ENCODE measurements at regions not wholly inside any gene's neighbourhood (a gene's known extent, or its start where the extent isn't known, plus 50 kb on each side); places are given as distances from the start of the nearest gene placed in this dataset.

- no peak overlapping the region for H3K27ac ChIP-seq (ENCODE audit: low read length)
- TF ChIP-seq RAD21 (conservative IDR thresholded peaks at IDR 0.05): no peak
- no peak for TF ChIP-seq EZH2 (IDR thresholded peaks at IDR 0.05; ENCODE audit: borderline replicate concordance, insufficient read depth, low read length, poor library complexity, severe bottlenecking)
- no peak for TF ChIP-seq EP300 (conservative IDR thresholded peaks at IDR 0.05; ENCODE audit: poor library complexity, severe bottlenecking)
- no peak for TF ChIP-seq SMC3 (conservative IDR thresholded peaks at IDR 0.05; ENCODE audit: poor library complexity)
- no peak for TF ChIP-seq CTCF (IDR thresholded peaks at IDR 0.05; ENCODE audit: poor library complexity, severe bottlenecking)
- TF ChIP-seq TAF1 (IDR thresholded peaks at IDR 0.05; ENCODE audit: low read depth): no peak
- TF ChIP-seq REST (IDR thresholded peaks at IDR 0.05; ENCODE audit: borderline replicate concordance): no peak
- TF ChIP-seq POLR2AphosphoS5 (IDR thresholded peaks at IDR 0.05): no peak
- no peak for TF ChIP-seq MXI1 (conservative IDR thresholded peaks at IDR 0.05; ENCODE audit: poor library complexity, severe bottlenecking)
- no peaks in the 10 kb centered on the region for H3K9me3 ChIP-seq (ENCODE audit: low read length)
- no peaks in the 10 kb centered on the region for H3K79me2 ChIP-seq (replicated peaks; ENCODE audit: insufficient read depth, low read length)
- H3K4me2 ChIP-seq (ENCODE audit: low read length): no peak overlapping the region
- no peak overlapping the region for H3K9ac ChIP-seq (ENCODE audit: low read length)
- H4K20me1 ChIP-seq (ENCODE audit: insufficient read depth): no peaks in the 10 kb centered on the region
- H3K27me3 ChIP-seq (ENCODE audit: insufficient read depth, low read depth, low read length): no peaks in the 10 kb centered on the region
- no peak overlapping the region for H3K4me3 ChIP-seq (ENCODE audit: low read length)
- no peak overlapping the region for H2AFZ ChIP-seq (ENCODE audit: low read depth, low read length)
- no peaks in the 10 kb centered on the region for H3K36me3 ChIP-seq (ENCODE audit: insufficient read depth, low read length)
- no peaks in the 10 kb centered on the region for H3K9me2 ChIP-seq (ENCODE audit: insufficient read depth, low read length)
- no peaks in the 10 kb centered on the region for H3F3A ChIP-seq (ENCODE audit: insufficient read depth, low read length, poor library complexity, severe bottlenecking)
Measured at GRCh38 chr5:165786073-165786472, 2280.7 kb downstream of the MAT2B start.

GRCh38 chr5:165795073-165795472 is 2289.7 kb downstream of the MAT2B start:
- Histone ChIP-seq H3K4me3 (ENCODE audit: low read length) (no peak overlapping the region), H3K9me2 (ENCODE audit: insufficient read depth, low read length) (no peaks in the 10 kb centered on the region), H3K9ac (ENCODE audit: low read length) (no peak overlapping the region), H3K79me2 (replicated peaks; ENCODE audit: insufficient read depth, low read length) (no peaks in the 10 kb centered on the region), H2AFZ (ENCODE audit: low read depth, low read length) (no peak overlapping the region), H3K27ac (ENCODE audit: low read length) (no peak overlapping the region), H3K4me2 (ENCODE audit: low read length) (no peak overlapping the region), H4K20me1 (ENCODE audit: insufficient read depth) (no peaks in the 10 kb centered on the region), H3F3A (ENCODE audit: insufficient read depth, low read length, poor library complexity, severe bottlenecking) (no peaks in the 10 kb centered on the region), H3K27me3 (ENCODE audit: insufficient read depth, low read depth, low read length) (no peaks in the 10 kb centered on the region), H3K36me3 (ENCODE audit: insufficient read depth, low read length) (no peaks in the 10 kb centered on the region), H3K9me3 (ENCODE audit: low read length) (no peaks in the 10 kb centered on the region)
- TF ChIP-seq EP300 (conservative IDR thresholded peaks at IDR 0.05; ENCODE audit: poor library complexity, severe bottlenecking) (no peak), MXI1 (conservative IDR thresholded peaks at IDR 0.05; ENCODE audit: poor library complexity, severe bottlenecking) (no peak), REST (IDR thresholded peaks at IDR 0.05; ENCODE audit: borderline replicate concordance) (no peak)
